OCI-LY1 (cell line): ENCODE measurements at regions not wholly inside any gene's neighbourhood (a gene's known extent, or its start where the extent isn't known, plus 50 kb on each side); places are given as distances from the start of the nearest gene placed in this dataset.

Experiments used
- H2AFZ ChIP-seq: fragments of 200-600 bp; sonication (generic), shearing (Covaris generic); 2 replicates; pipeline ENCODE4 v1.6.0; 2014; ENCODE audit warnings: antibody characterized with exemption, mild to moderate bottlenecking, low read length
- H3F3A ChIP-seq: fragments of 200-600 bp; sonication (generic), shearing (Covaris generic); 2 replicates; pipeline ENCODE4 v1.6.0; 2014; ENCODE audit warnings: mild to moderate bottlenecking, antibody characterized with exemption, low read length, moderate library complexity; ENCODE audit not compliant: insufficient read depth
- H3K27ac ChIP-seq: fragments of 200-600 bp; sonication (generic); 2 replicates; pipeline ENCODE4 v1.5.1; 2014; ENCODE audit warnings: low read length, mixed run types, mild to moderate bottlenecking, low read depth; ENCODE audit not compliant: poor library complexity, severe bottlenecking
- H3K27me3 ChIP-seq: fragments of 200-600 bp; sonication (generic); 2 replicates; pipeline ENCODE4 v1.6.0; 2014; ENCODE audit warnings: antibody characterized with exemption, mild to moderate bottlenecking, low read length, moderate library complexity; ENCODE audit not compliant: insufficient read depth
- H3K36me3 ChIP-seq: fragments of 200-600 bp; sonication (generic); 2 replicates; pipeline ENCODE4 v1.6.1; 2014; ENCODE audit warnings: mild to moderate bottlenecking, antibody characterized with exemption, low read length, moderate library complexity, mixed read lengths; ENCODE audit not compliant: insufficient read depth
- H3K4me1 ChIP-seq: fragments of 200-600 bp; sonication (generic); 2 replicates; pipeline ENCODE4 v1.5.1; 2014; ENCODE audit warnings: mild to moderate bottlenecking, low read length, moderate library complexity; ENCODE audit not compliant: insufficient read depth, severe bottlenecking
- H3K4me2 ChIP-seq: fragments of 200-600 bp; sonication (generic), shearing (Covaris generic); 2 replicates; pipeline ENCODE4 v1.6.1; 2014; ENCODE audit warnings: low read length
- H3K4me3 ChIP-seq: fragments of 200-600 bp; sonication (generic); 2 replicates; pipeline ENCODE4 v1.5.1; 2014; ENCODE audit warnings: low read length, low read depth, mild to moderate bottlenecking, mixed read lengths; ENCODE audit not compliant: poor library complexity, severe bottlenecking
- H3K79me2 ChIP-seq: fragments of 200-600 bp; shearing (Covaris generic); 2 replicates; pipeline ENCODE4 v1.6.1; 2016; ENCODE audit warnings: mixed run types, low read length, mixed read lengths; ENCODE audit not compliant: insufficient read depth
- H3K9ac ChIP-seq: fragments of 200-600 bp; sonication (generic), shearing (Covaris generic); 2 replicates; pipeline ENCODE4 v1.6.1; 2014; ENCODE audit warnings: mild to moderate bottlenecking, low read length, mixed read lengths
- H3K9me2 ChIP-seq: fragments of 200-600 bp; sonication (generic), shearing (Covaris generic); 2 replicates; pipeline ENCODE4 v1.6.1; 2014; ENCODE audit warnings: low read depth, mild to moderate bottlenecking, low read length, mixed read lengths
- H3K9me3 ChIP-seq: fragments of 200-600 bp; shearing (Covaris generic); 2 replicates; pipeline ENCODE4 v1.6.1; 2014; ENCODE audit warnings: low read length, mixed read lengths
- H4K20me1 ChIP-seq: fragments of 200-600 bp; sonication (generic), shearing (Covaris generic); 2 replicates; pipeline ENCODE4 v1.6.0; 2016; ENCODE audit warnings: mild to moderate bottlenecking, low read length; ENCODE audit not compliant: insufficient read depth
- CTCF ChIP-seq: fragments of 200-600 bp; sonication (generic), shearing (Covaris generic); IDR thresholded peaks from 2 replicates; pipeline ENCODE4 v1.5.1; 2017; ENCODE audit warnings: mild to moderate bottlenecking, antibody characterized with exemption, low read length, moderate library complexity, mixed read lengths
- EZH2 ChIP-seq: fragments of 200-600 bp; sonication (generic), shearing (Covaris generic); IDR thresholded peaks from 2 replicates; pipeline ENCODE4 v1.8.0; 2017; ENCODE audit warnings: borderline replicate concordance, mixed run types, mild to moderate bottlenecking, antibody characterized with exemption, low read length, moderate library complexity, mixed read lengths

- H3K9me3 ChIP-seq = peaks cover 5% of the 10 kb centered on the region; the same call in 1 of the 2 replicates
Measured at GRCh38 chr13:112171570-112171965, 104.6 kb downstream of the SOX1 start.

GRCh38 chr13:112172017-112172416 is 105.1 kb downstream of the SOX1 start:
- H3K4me1 ChIP-seq = no peaks in the 10 kb centered on the region
- no peak overlapping the region for H3K4me3 ChIP-seq
- H4K20me1 ChIP-seq = no peaks in the 10 kb centered on the region
- no peaks in the 10 kb centered on the region for H3K9me2 ChIP-seq
- no peaks in the 10 kb centered on the region for H3F3A ChIP-seq
- H2AFZ ChIP-seq = no peak overlapping the region
- no peak overlapping the region for H3K9ac ChIP-seq
- no peak overlapping the region for H3K4me2 ChIP-seq
- peaks cover 5% of the 10 kb centered on the region; the same call in 1 of the 2 replicates for H3K9me3 ChIP-seq
- no peaks in the 10 kb centered on the region for H3K36me3 ChIP-seq
- TF ChIP-seq EZH2 (no peak), CTCF (no peak)
- H3K79me2 ChIP-seq = no peaks in the 10 kb centered on the region
- H3K27me3 ChIP-seq = peaks cover 11% of the 10 kb centered on the region; the same call in 1 of the 2 replicates
- H3K27ac ChIP-seq = no peak overlapping the region

More at GRCh38 chr13:112171570-112171965, 104.6 kb downstream of the SOX1 start:
- no peaks in the 10 kb centered on the region for H3K4me1 ChIP-seq
- no peak overlapping the region for H2AFZ ChIP-seq
- no peaks in the 10 kb centered on the region for H3K79me2 ChIP-seq
- H4K20me1 ChIP-seq = no peaks in the 10 kb centered on the region
- H3K36me3 ChIP-seq = no peaks in the 10 kb centered on the region
- TF ChIP-seq CTCF (no peak), EZH2 (no peak)
- no peak overlapping the region for H3K9ac ChIP-seq
- H3K27ac ChIP-seq = no peak overlapping the region
- peaks cover 11% of the 10 kb centered on the region; the same call in 1 of the 2 replicates for H3K27me3 ChIP-seq
- no peaks in the 10 kb centered on the region for H3K9me2 ChIP-seq
- H3K4me2 ChIP-seq = no peak overlapping the region
- no peaks in the 10 kb centered on the region for H3F3A ChIP-seq
- H3K4me3 ChIP-seq = no peak overlapping the region

GRCh38 chr13:112172641-112173251 is 105.8 kb downstream of the SOX1 start:
- TF ChIP-seq CTCF (no peak), EZH2 (no peak)
- Histone ChIP-seq H3K9me2 (no peaks in the 10 kb centered on the region), H3K27ac (no peak overlapping the region), H3K27me3 (peaks cover 11% of the 10 kb centered on the region; the same call in 1 of the 2 replicates), H3K4me2 (no peak overlapping the region), H3K36me3 (no peaks in the 10 kb centered on the region), H3K79me2 (no peaks in the 10 kb centered on the region), H3K4me1 (no peaks in the 10 kb centered on the region), H3K4me3 (no peak overlapping the region), H2AFZ (no peak overlapping the region), H3K9ac (no peak overlapping the region), H3F3A (no peaks in the 10 kb centered on the region), H3K9me3 (peaks cover 5% of the 10 kb centered on the region; the same call in 1 of the 2 replicates), H4K20me1 (no peaks in the 10 kb centered on the region)
